ENCODE measurements at regions not wholly inside any gene's neighbourhood (a gene's known extent, or its start where the extent isn't known, plus 50 kb on each side); places are given as distances from the start of the nearest gene placed in this dataset.

GRCh38 chr2:64848363-64848762 lies 140.8 kb upstream of the SLC1A4 start:
- 92 to 98% (median 95%) methylated on average over 5 of the region's 5 CpGs for WGBS, 4 donors
- Histone ChIP-seq H3K4me3 (no peak overlapping the region), H3K27ac (no peak overlapping the region), H3K9me3 (no peaks in the 10 kb centered on the region), H3K4me1 (peaks cover 0 to 55% (median 0%) of the 10 kb centered on the region in 12 donors), H3K36me3 (no peaks in the 10 kb centered on the region), H3K27me3 (no peaks in the 10 kb centered on the region)
- no peak for DNase-seq
- TF ChIP-seq CTCF (IDR thresholded peaks at IDR 0.05) (no peak), POLR2A (IDR thresholded peaks at IDR 0.05) (no peak)
- ATAC-seq: no peak
- intact Hi-C loops (cut with DNase I): no loop called here

GRCh38 chr2:64848945-64849344 lies 140.3 kb upstream of the SLC1A4 start:
- no peak overlapping the region for H3K27ac ChIP-seq
- no peak for TF ChIP-seq POLR2A (IDR thresholded peaks at IDR 0.05)
- no peaks in the 10 kb centered on the region for H3K36me3 ChIP-seq
- intact Hi-C loops (cut with DNase I): no loop called here
- no peaks in the 10 kb centered on the region for H3K9me3 ChIP-seq
- peaks cover 0 to 61% (median 0%) of the 10 kb centered on the region in 12 donors for H3K4me1 ChIP-seq
- ATAC-seq (no peak), DNase-seq (no peak)
- H3K27me3 ChIP-seq: no peaks in the 10 kb centered on the region
- no peak overlapping the region for H3K4me3 ChIP-seq

- no peak for DNase-seq
- Histone ChIP-seq H3K27ac (no peak overlapping the region), H3K9me3 (no peaks in the 10 kb centered on the region), H3K4me1 (peaks cover 0 to 67% (median 6%) of the 10 kb centered on the region in 12 donors), H3K4me3 (no peak overlapping the region), H3K27me3 (no peaks in the 10 kb centered on the region), H3K36me3 (no peaks in the 10 kb centered on the region)
- no peak for TF ChIP-seq CTCF (IDR thresholded peaks at IDR 0.05)
- TF ChIP-seq POLR2A (IDR thresholded peaks at IDR 0.05): no peak
- no peak for ATAC-seq
- intact Hi-C loops (cut with DNase I): no loop called here
Measured at GRCh38 chr2:64850642-64851041, 138.6 kb upstream of the SLC1A4 start.

- intact Hi-C loops (cut with DNase I): no loop called here
- no peak for TF ChIP-seq POLR2A (IDR thresholded peaks at IDR 0.05)
- no peak for TF ChIP-seq CTCF (IDR thresholded peaks at IDR 0.05)
- H3K4me3 ChIP-seq: no peak overlapping the region
- WGBS, 4 donors: 75 to 81% (median 80%) methylated on average over 4 of the region's 4 CpGs
- no peak for DNase-seq
- H3K27me3 ChIP-seq: no peaks in the 10 kb centered on the region
- peak overlapping the region in 4 of 12 donors; percentile 4 to 89 (median 18) for H3K27ac ChIP-seq
- peaks cover 0 to 73% (median 15%) of the 10 kb centered on the region in 12 donors for H3K4me1 ChIP-seq
- H3K9me3 ChIP-seq: no peaks in the 10 kb centered on the region
- no peaks in the 10 kb centered on the region for H3K36me3 ChIP-seq
- ATAC-seq: peak in 3 of 4 donors; percentile 29 to 71 (median 32)
Measured at GRCh38 chr2:64852771-64853241, 136.4 kb upstream of the SLC1A4 start.

- H3K9me3 ChIP-seq: no peaks in the 10 kb centered on the region
- ATAC-seq (no peak), DNase-seq (no peak)
- peak overlapping the region in 3 of 12 donors; percentile 6 to 89 (median 29) for H3K27ac ChIP-seq
- H3K27me3 ChIP-seq: no peaks in the 10 kb centered on the region
- TF ChIP-seq POLR2A (IDR thresholded peaks at IDR 0.05): no peak
- no peak for TF ChIP-seq CTCF (IDR thresholded peaks at IDR 0.05)
- peaks cover 4 to 77% (median 20%) of the 10 kb centered on the region in 12 donors for H3K4me1 ChIP-seq
- intact Hi-C loops (cut with DNase I): no loop called here
- no peak overlapping the region for H3K4me3 ChIP-seq
- no peaks in the 10 kb centered on the region for H3K36me3 ChIP-seq
- 90 to 96% (median 94%) methylated on average over 5 of the region's 5 CpGs for WGBS, 4 donors
Measured at GRCh38 chr2:64853306-64853705, 135.9 kb upstream of the SLC1A4 start.
